ENCODE measurements at regions not wholly inside any gene's neighbourhood (a gene's known extent, or its start where the extent isn't known, plus 50 kb on each side); places are given as distances from the start of the nearest gene placed in this dataset.

- DNase-seq (ENCODE audit: low read depth): no peak
Observed at GRCh38 chr1:55712148-55712547, 497.0 kb upstream of the USP24 start.

GRCh38 chr1:55708781-55709180 is 493.6 kb upstream of the USP24 start:
- no peak for DNase-seq (ENCODE audit: low read depth)

GRCh38 chr1:55707846-55708245 is 492.7 kb upstream of the USP24 start:
- no peak for DNase-seq (ENCODE audit: low read depth)

GRCh38 chr1:55707196-55707595 is 492.0 kb upstream of the USP24 start:
- DNase-seq (ENCODE audit: low read depth): no peak

DNA sequence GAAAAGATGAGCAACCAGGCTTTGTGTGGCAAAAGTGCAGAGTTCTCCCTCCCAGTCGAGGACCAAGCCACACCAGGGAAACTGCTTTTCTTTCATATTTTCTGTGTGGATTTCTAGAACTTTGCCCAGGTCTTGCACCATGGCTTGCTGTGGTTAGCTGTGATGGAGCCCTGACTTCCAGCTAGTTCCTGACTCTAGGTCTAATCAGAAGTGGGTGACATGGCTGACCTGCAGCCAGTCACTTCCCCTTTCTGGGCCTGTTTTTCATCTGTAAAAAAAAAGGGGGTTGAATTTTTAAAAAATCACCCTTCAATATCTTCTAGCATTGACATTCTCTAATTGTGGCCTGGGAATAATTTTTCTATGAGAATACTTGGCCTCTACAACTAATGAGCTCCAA is 491.2 kb upstream of the USP24 start:
- no peak for DNase-seq (ENCODE audit: low read depth)

DNA sequence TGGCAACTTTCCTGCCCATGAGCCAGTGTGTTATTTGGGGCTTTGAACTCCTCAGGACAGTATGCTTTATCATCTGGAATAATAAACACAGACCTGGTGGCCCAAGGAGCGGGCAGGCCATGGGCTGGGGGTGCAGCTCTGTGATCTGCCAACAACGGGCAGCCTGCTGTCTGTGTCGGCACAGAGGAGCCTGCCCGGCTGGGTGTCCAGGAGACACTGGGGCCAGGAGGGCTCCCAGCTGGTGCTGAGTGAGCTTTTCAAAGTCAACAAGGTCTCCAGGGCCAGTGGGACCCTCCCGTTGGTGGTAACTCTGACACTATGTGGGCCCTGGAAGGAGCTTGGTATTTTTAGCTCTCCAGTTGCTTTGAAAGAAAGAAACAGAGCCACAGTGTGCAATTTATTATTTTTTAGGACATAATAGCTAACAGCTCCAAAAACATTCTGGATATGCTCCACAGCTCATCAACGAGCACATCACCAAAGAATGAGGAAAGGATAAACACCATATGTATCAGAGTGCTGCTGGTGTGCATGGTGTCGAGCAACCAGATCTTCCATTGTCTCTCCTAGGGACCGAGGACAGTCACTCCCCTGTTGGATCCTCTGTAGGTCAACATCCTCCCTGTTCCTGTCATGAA is 488.7 kb upstream of the USP24 start:
- no peak for DNase-seq (ENCODE audit: low read depth)

DNA sequence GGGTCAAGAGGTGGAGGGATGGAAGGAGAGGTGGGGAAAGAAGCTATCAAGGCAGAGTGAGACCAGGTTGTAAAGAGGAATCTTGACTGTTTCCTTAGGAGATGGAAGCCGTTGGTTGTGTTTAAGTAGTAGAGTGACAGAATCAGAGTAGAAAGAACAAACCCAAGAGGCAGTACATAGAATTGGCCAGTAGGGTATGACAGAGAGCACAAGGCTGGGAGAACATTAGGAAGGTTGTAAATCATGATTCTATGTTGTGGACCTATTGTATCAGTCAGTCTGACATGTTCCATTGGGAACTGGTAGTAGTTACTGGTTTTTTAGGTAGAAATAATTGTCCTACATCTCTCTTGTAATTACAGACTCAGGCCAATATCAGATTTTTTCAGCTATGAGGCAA is 486.9 kb upstream of the USP24 start:
- no peak for DNase-seq (ENCODE audit: low read depth)

- no peak for DNase-seq (ENCODE audit: low read depth)
Observed at GRCh38 chr1:55700359-55701130, 485.4 kb upstream of the USP24 start.

- DNase-seq (ENCODE audit: low read depth): no peak
Observed at GRCh38 chr1:55699228-55699627, 484.1 kb upstream of the USP24 start.

DNA sequence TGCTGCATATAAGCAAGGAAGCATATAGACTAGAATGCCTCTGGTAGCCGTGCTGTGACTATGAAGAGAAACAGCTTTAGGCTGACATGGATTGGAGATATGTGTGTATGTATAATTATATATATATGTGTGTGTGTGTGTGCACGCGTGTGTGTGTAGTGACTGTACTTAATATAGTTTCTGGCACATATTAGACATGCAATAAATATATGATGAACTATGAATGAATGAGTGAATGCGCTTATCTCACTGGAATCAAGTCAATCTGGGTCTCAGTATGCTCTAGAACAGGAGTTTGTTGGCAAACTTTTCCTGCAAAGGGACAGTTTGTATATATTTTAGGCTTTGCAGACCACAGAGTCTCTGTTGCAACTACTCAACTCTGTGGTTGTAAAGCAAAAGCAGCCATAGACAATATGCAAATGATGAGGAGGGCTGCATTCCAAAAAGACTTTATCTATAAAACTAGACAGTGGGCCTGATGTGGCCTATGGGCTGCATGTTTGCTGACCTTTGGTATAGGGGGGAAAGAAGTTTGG is 482.9 kb upstream of the USP24 start:
- DNase-seq (ENCODE audit: low read depth): no peak

- no peak for DNase-seq (ENCODE audit: low read depth)
Observed at GRCh38 chr1:55696891-55697290, 481.7 kb upstream of the USP24 start.

DNA sequence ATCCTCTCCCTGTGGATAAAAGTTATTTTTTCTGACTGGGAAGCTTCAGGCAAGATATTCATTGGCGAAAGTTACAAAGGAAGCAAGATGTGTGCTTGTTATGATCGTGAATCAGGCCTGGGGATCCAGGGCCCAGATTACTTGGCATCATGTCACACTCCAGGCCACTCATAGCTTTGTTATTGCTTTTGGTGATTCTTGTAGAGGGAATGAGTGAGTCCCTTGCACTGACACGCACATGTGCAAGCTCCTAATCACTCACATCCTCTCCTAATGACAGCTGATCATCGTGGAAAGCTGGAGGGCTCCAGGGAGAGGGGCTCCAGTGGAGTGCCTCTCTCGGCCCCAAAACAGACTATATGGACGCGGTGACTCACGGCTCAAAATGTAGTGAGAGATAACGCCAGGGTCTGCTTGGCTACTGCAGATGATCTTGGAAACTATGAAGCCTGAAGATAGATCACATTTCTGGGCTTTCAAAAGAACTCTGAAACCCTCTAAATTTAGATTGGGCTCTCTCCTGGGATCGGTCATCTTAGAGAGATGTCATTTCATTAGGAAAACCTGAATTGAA is 481.1 kb upstream of the USP24 start:
- DNase-seq (ENCODE audit: low read depth): no peak

- no peak for DNase-seq (ENCODE audit: low read depth)
Observed at GRCh38 chr1:55695552-55695951, 480.4 kb upstream of the USP24 start.

DNA sequence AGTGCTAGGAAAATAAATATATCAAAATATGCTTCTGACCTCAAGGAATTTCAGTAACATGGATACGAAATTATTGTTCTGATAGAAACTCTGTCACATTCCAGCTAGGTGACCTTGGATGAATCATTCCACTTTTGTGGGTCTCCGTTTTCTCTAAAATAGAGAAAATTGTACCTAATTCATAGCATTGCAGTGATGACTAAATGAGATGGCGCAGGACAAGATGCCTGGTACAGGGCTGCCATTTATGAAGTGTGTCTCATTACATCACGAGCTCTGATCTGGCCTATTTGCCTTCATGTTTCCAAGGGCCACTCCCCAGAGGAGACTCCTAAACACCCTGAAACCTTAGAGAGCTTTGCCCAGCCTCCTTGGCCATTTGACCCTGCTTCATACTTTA is 480.0 kb upstream of the USP24 start:
- no peak for DNase-seq (ENCODE audit: low read depth)

GRCh38 chr1:55694310-55694801 is 479.2 kb upstream of the USP24 start:
- DNase-seq (ENCODE audit: low read depth): no peak

DNA sequence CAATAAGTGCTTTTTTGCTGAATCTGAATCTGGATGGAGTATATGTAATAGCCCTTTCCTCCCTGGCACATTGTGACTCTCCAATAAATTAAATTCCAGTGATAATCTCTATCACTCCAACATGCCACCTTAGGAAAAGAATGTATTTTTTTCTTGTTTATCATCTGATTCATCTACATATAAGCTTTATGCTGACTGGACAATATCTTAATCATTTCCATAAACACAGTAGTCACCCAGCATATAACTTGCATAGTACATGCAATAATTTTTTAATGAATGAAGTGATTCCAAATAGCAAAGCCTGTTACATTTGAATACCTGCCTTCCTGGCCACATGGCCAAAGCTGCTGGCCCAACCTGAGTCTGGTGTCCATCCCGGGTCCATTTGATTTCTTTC is 477.6 kb upstream of the USP24 start:
- no peak for DNase-seq (ENCODE audit: low read depth)

GRCh38 chr1:55690366-55690765 is 475.2 kb upstream of the USP24 start:
- no peak for DNase-seq (ENCODE audit: low read depth)

GRCh38 chr1:55689800-55690199 is 474.6 kb upstream of the USP24 start:
- no peak for DNase-seq (ENCODE audit: low read depth)

GRCh38 chr1:55685560-55685959 is 470.4 kb upstream of the USP24 start:
- DNase-seq (ENCODE audit: low read depth): no peak

DNA sequence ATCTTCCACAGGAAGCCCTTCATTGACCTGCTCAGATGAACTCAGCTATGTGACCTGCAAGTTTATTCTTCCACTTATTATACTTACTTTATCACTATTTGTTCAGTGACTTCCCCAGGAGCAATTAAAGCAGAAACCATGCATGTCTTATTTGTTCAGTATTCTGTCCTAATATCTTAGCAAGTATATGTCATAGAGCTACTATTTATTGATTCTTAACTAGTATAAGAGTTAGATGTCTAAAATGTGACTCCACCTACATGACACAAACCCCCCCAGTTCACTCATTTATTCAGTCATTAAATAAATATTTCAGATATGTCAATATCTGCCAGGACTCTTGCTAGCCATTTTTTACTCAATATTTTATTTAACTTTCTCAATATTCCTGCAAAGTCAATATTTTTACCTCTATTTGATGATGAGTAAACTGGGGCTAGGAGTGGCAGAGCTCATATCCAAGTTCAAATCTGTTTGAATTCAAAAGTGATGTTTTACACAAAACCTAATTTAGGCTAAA is 469.0 kb upstream of the USP24 start:
- DNase-seq (ENCODE audit: low read depth): no peak

GRCh38 chr1:55682198-55682597 is 467.0 kb upstream of the USP24 start:
- no peak for DNase-seq (ENCODE audit: low read depth)

GRCh38 chr1:55679971-55680370 is 464.8 kb upstream of the USP24 start:
- DNase-seq (ENCODE audit: low read depth): no peak

GRCh38 chr1:55673416-55673815 is 458.3 kb upstream of the USP24 start:
- no peak for DNase-seq (ENCODE audit: low read depth)
